HEK293 (cell line): ENCODE measurements at regions not wholly inside any gene's neighbourhood (a gene's known extent, or its start where the extent isn't known, plus 50 kb on each side); places are given as distances from the start of the nearest gene placed in this dataset.

Experiments
- ATF2 ChIP-seq: fragments of 450-650 bp; formaldehyde crosslinking; IDR thresholded peaks from 2 replicates; pipeline ENCODE4 v1.5.1; 2016; ENCODE audit warnings: missing biosample characterization, missing genetic modification characterization, low read depth
- CTCF ChIP-seq: fragments of 450-650 bp; formaldehyde crosslinking; IDR thresholded peaks from 2 replicates; pipeline ENCODE4 v1.5.1; 2016; ENCODE audit warnings: missing biosample characterization, missing genetic modification characterization
- SP2 ChIP-seq: fragments of 450-650 bp; formaldehyde crosslinking; IDR thresholded peaks from 2 replicates; pipeline ENCODE4 v1.5.1; 2016; ENCODE audit warnings: missing biosample characterization, missing genetic modification characterization
- ZBTB49 ChIP-seq: fragments of 450-650 bp; formaldehyde crosslinking; IDR thresholded peaks from 2 replicates; pipeline ENCODE4 v1.5.1; 2016; ENCODE audit warnings: missing biosample characterization, missing genetic modification characterization, low read depth

- TF ChIP-seq CTCF (tag by site-specific recombination) (no peak), SP2 (tag by site-specific recombination) (no peak), ATF2 (tag by site-specific recombination) (no peak), ZBTB49 (no peak)
These were observed 739.0 kb downstream of the NCAM2 start for GRCh38 chr21:21737186-21737585.
